ENCODE measurements at regions not wholly inside any gene's neighbourhood (a gene's known extent, or its start where the extent isn't known, plus 50 kb on each side); places are given as distances from the start of the nearest gene placed in this dataset.

DNA sequence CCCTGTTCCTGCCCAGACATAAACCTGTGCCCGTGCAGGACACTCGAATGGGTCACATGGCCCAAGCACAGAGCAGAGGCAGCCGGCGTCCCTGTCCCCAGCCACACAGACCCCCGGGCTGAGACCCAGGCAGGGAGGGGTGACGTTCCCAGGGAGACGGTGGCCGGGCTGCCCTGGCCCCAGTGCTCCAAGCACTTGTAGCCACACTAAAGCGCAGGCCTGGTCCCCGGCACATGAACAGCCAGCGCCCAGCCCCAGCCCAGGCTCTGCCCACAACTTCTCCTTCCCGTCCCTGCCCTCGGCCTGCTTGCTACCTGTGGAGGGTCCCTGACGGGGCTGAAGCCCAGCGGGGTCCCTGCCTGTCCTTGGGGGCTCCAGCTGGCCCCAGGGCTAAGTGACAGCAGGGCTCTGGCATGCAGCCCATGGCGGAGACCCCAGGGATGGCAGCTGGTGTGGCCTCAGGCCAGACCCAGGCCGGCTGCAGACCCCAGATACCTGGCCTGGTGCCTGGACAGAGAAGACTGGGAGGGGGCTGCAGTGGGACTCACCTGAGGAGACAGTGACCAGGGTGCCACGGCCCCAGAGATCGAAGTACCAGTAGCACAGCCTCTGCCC, 338.4 kb downstream of the TMEM121 start:
- TF ChIP-seq TOX (CRISPR knock-in tag; IDR thresholded peaks at IDR 0.05; ENCODE audit: borderline replicate concordance) = no peak
- TF ChIP-seq ESRRG (CRISPR knock-in tag; IDR thresholded peaks at IDR 0.05) = no peak
- TF ChIP-seq, protein P1, sequence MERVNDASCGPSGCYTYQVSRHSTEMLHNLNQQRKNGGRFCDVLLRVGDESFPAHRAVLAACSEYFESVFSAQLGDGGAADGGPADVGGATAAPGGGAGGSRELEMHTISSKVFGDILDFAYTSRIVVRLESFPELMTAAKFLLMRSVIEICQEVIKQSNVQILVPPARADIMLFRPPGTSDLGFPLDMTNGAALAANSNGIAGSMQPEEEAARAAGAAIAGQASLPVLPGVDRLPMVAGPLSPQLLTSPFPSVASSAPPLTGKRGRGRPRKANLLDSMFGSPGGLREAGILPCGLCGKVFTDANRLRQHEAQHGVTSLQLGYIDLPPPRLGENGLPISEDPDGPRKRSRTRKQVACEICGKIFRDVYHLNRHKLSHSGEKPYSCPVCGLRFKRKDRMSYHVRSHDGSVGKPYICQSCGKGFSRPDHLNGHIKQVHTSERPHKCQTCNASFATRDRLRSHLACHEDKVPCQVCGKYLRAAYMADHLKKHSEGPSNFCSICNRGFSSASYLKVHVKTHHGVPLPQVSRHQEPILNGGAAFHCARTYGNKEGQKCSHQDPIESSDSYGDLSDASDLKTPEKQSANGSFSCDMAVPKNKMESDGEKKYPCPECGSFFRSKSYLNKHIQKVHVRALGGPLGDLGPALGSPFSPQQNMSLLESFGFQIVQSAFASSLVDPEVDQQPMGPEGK (CRISPR knock-in tag; IDR thresholded peaks at IDR 0.05; ENCODE audit: borderline replicate concordance) = no peak
- TF ChIP-seq RARB (CRISPR knock-in tag; IDR thresholded peaks at IDR 0.05) = no peak
- TF ChIP-seq ZNF8 (CRISPR knock-in tag; IDR thresholded peaks at IDR 0.05) = no peak
- TF ChIP-seq ZC3H10 (CRISPR knock-in tag; IDR thresholded peaks at IDR 0.05) = no peak
- TF ChIP-seq ZFP3 (CRISPR knock-in tag; IDR thresholded peaks at IDR 0.05) = no peak
- TF ChIP-seq ZNF70 (CRISPR knock-in tag; IDR thresholded peaks at IDR 0.05) = no peak
- TF ChIP-seq, protein P2, sequence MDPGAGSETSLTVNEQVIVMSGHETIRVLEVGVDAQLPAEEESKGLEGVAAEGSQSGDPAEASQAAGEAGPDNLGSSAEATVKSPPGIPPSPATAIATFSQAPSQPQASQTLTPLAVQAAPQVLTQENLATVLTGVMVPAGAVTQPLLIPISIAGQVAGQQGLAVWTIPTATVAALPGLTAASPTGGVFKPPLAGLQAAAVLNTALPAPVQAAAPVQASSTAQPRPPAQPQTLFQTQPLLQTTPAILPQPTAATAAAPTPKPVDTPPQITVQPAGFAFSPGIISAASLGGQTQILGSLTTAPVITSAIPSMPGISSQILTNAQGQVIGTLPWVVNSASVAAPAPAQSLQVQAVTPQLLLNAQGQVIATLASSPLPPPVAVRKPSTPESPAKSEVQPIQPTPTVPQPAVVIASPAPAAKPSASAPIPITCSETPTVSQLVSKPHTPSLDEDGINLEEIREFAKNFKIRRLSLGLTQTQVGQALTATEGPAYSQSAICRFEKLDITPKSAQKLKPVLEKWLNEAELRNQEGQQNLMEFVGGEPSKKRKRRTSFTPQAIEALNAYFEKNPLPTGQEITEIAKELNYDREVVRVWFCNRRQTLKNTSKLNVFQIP (CRISPR knock-in tag; IDR thresholded peaks at IDR 0.05; ENCODE audit: borderline replicate concordance, low read depth) = no peak
- TF ChIP-seq, protein P3, sequence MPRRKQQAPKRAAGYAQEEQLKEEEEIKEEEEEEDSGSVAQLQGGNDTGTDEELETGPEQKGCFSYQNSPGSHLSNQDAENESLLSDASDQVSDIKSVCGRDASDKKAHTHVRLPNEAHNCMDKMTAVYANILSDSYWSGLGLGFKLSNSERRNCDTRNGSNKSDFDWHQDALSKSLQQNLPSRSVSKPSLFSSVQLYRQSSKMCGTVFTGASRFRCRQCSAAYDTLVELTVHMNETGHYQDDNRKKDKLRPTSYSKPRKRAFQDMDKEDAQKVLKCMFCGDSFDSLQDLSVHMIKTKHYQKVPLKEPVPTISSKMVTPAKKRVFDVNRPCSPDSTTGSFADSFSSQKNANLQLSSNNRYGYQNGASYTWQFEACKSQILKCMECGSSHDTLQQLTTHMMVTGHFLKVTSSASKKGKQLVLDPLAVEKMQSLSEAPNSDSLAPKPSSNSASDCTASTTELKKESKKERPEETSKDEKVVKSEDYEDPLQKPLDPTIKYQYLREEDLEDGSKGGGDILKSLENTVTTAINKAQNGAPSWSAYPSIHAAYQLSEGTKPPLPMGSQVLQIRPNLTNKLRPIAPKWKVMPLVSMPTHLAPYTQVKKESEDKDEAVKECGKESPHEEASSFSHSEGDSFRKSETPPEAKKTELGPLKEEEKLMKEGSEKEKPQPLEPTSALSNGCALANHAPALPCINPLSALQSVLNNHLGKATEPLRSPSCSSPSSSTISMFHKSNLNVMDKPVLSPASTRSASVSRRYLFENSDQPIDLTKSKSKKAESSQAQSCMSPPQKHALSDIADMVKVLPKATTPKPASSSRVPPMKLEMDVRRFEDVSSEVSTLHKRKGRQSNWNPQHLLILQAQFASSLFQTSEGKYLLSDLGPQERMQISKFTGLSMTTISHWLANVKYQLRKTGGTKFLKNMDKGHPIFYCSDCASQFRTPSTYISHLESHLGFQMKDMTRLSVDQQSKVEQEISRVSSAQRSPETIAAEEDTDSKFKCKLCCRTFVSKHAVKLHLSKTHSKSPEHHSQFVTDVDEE (CRISPR knock-in tag; IDR thresholded peaks at IDR 0.05) = no peak
